ENCODE measurements at regions not wholly inside any gene's neighbourhood (a gene's known extent, or its start where the extent isn't known, plus 50 kb on each side); places are given as distances from the start of the nearest gene placed in this dataset.
A peak's percentile ranks its signal among the peaks of the same experiment; 100 is the strongest.

DNA sequence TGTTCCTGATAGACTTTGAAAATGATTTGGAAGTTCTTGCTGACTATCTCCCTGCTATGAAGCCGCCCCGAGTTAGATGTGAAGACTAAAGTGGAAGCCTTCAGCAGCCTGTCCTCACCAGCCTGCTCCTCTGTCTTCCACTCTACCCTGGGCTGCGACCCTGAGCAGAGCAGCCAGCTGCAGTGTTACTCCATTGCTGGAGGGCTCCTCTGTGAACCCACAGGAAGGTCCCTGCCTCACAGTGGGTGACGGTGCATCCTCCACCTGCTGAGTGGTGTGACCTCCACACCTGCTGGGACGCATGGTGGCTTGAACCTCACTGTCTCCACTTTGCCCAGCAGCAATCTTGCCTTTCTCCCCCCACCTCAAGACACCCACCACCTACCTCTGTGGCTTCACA, 116.4 kb downstream of the IRS2 start:
- POLR2A ChIA-PET (ENCODE audit: unreplicated experiment), result interaction anchor here (0.7 kb wide), 1 partner anchor 22 kb away, joined by 24 read pairs; no protein-coding TSS in a partner anchor
- BruUV-seq (replicated peaks), result no TSS peak
- Histone ChIP-seq H2AFZ (no peak overlapping the region; the same call in 1 of the 2 replicates), H3K4me3 (peak overlapping the region; percentile 39; the same call in 1 of the 2 replicates), H3K9me3 (ENCODE audit: insufficient read depth, low read depth) (no peaks in the 10 kb centered on the region), H3F3A (ENCODE audit: insufficient read depth, low read depth) (peaks cover 60% of the 10 kb centered on the region), H3K79me2 (ENCODE audit: low read depth) (peaks cover 5% of the 10 kb centered on the region; the same call in 1 of the 2 replicates), H4K20me1 (ENCODE audit: insufficient read depth) (no peaks in the 10 kb centered on the region), H3K36me3 (ENCODE audit: low read depth) (no peaks in the 10 kb centered on the region), H3K27me3 (ENCODE audit: insufficient read depth, low read depth) (no peaks in the 10 kb centered on the region), H3K9me2 (ENCODE audit: insufficient read depth) (no peaks in the 10 kb centered on the region), H3K4me1 (replicated peaks; ENCODE audit: insufficient read depth) (peaks cover 62% of the 10 kb centered on the region), H3K4me2 (peak overlapping the region; percentile 82), H3K27ac (peak overlapping the region; percentile 94)
- CTCF ChIA-PET, result no interaction called here
- no peak for DNase-seq
- TF ChIP-seq, protein P1, sequence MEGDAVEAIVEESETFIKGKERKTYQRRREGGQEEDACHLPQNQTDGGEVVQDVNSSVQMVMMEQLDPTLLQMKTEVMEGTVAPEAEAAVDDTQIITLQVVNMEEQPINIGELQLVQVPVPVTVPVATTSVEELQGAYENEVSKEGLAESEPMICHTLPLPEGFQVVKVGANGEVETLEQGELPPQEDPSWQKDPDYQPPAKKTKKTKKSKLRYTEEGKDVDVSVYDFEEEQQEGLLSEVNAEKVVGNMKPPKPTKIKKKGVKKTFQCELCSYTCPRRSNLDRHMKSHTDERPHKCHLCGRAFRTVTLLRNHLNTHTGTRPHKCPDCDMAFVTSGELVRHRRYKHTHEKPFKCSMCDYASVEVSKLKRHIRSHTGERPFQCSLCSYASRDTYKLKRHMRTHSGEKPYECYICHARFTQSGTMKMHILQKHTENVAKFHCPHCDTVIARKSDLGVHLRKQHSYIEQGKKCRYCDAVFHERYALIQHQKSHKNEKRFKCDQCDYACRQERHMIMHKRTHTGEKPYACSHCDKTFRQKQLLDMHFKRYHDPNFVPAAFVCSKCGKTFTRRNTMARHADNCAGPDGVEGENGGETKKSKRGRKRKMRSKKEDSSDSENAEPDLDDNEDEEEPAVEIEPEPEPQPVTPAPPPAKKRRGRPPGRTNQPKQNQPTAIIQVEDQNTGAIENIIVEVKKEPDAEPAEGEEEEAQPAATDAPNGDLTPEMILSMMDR (conservative IDR thresholded peaks at IDR 0.05), result no peak
- no peak for TF ChIP-seq EZH2 (IDR thresholded peaks at IDR 0.05; ENCODE audit: low read depth)
- intact Hi-C loops (cut with micrococcal nuclease; ENCODE audit: unreplicated experiment), result loop anchor here (5.0 to 10.0 kb wide), 2 partner anchors 345 to 398 kb away; no protein-coding TSS in a partner anchor

DNA sequence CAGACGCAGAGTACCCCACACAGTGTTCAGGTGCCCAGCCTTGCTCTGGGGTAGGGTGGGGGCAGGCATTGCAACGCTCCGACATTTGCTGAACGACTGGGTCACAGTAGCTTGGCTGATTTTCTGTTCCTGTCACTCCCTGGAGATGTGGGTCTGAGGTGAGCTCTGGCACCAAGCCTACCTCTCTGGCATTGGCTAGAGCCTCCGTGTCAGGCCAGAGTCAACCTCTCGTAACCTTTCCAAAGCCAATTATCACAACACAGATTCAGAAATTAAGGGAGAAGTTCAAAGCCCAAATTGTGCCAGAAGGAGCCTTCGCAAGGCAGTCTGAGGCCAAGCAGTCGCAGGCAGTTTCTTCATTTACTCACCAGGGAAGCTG, 117.2 kb downstream of the IRS2 start:
- ChIA-PET POLR2A (ENCODE audit: unreplicated experiment) (no interaction called here), CTCF (interaction anchor here (0.6 kb wide), 1 partner anchor 708 kb away, joined by 3 read pairs; no protein-coding TSS in a partner anchor)
- H3K9me2 ChIP-seq (ENCODE audit: insufficient read depth), result no peaks in the 10 kb centered on the region
- TF ChIP-seq EZH2 (IDR thresholded peaks at IDR 0.05; ENCODE audit: low read depth), result no peak
- TF ChIP-seq, protein P1 (conservative IDR thresholded peaks at IDR 0.05), result no peak
- no TSS peak for BruUV-seq (replicated peaks)
- peaks cover 65% of the 10 kb centered on the region for H3F3A ChIP-seq (ENCODE audit: insufficient read depth, low read depth)
- intact Hi-C loops (cut with micrococcal nuclease; ENCODE audit: unreplicated experiment), result loop anchor here (5.0 to 10.0 kb wide), 2 partner anchors 346 to 397 kb away; no protein-coding TSS in a partner anchor
- H2AFZ ChIP-seq, result peak overlapping the region; percentile 71
- H3K79me2 ChIP-seq (ENCODE audit: low read depth), result peaks cover 5% of the 10 kb centered on the region; the same call in 1 of the 2 replicates
- DNase-seq, result peak in 1 of 2 experiments; percentile 93
- H3K4me3 ChIP-seq, result peak overlapping the region; percentile 39; the same call in 1 of the 2 replicates
- peaks cover 66% of the 10 kb centered on the region for H3K4me1 ChIP-seq (replicated peaks; ENCODE audit: insufficient read depth)
- no peaks in the 10 kb centered on the region for H3K36me3 ChIP-seq (ENCODE audit: low read depth)
- no peaks in the 10 kb centered on the region for H4K20me1 ChIP-seq (ENCODE audit: insufficient read depth)
- H3K4me2 ChIP-seq, result peak overlapping the region; percentile 82
- no peaks in the 10 kb centered on the region for H3K27me3 ChIP-seq (ENCODE audit: insufficient read depth, low read depth)
- H3K27ac ChIP-seq, result peak overlapping the region; percentile 94
- no peaks in the 10 kb centered on the region for H3K9me3 ChIP-seq (ENCODE audit: insufficient read depth, low read depth)

DNA sequence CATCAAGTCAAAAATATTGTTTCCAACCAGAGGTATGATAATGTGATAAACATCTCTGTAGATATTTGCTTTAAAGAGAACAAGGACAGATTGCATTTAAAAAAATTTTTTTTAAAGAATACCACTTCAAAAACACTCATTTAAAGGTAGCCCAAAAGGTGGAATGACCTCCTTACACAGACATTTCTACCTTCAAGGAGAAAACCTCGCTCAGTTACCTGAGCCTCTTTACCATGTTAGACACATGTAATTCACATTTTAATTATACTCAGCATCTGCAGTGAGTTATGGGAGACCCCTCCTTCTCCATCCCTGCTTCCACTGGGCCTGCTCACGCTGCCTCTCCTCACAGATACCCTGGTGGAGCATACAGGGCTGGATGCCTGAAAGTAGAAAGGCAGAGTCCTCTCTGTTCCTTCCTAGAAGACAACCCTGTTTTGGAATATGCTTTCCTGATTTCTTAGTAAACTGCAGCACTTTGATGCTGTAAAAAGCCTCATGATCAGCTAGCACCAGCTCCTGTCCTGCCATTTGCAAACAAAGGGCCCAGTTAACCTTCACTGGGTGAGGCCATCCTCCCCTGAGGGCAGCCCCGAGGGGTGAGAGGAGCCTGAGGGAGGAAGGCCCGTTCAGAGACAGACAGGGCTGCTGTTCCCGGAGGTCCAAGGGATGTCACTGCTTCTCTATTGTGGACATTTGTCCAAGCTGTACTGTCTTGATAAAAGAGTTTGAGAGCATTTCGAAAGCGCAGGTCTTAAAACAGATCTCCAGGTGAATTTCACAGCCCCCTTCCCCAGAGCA, 117.8 kb downstream of the IRS2 start:
- Histone ChIP-seq H2AFZ (peak overlapping the region; percentile 71), H3K79me2 (ENCODE audit: low read depth) (peaks cover 5% of the 10 kb centered on the region; the same call in 1 of the 2 replicates), H3F3A (ENCODE audit: insufficient read depth, low read depth) (peaks cover 65% of the 10 kb centered on the region), H3K4me2 (peak overlapping the region; percentile 82), H3K27me3 (ENCODE audit: insufficient read depth, low read depth) (no peaks in the 10 kb centered on the region), H3K4me1 (replicated peaks; ENCODE audit: insufficient read depth) (peaks cover 66% of the 10 kb centered on the region), H3K27ac (peak overlapping the region; percentile 94), H3K9me3 (ENCODE audit: insufficient read depth, low read depth) (no peaks in the 10 kb centered on the region), H4K20me1 (ENCODE audit: insufficient read depth) (no peaks in the 10 kb centered on the region), H3K36me3 (ENCODE audit: low read depth) (no peaks in the 10 kb centered on the region), H3K4me3 (peak overlapping the region; percentile 39; the same call in 1 of the 2 replicates), H3K9me2 (ENCODE audit: insufficient read depth) (no peaks in the 10 kb centered on the region)
- no peak for TF ChIP-seq EZH2 (IDR thresholded peaks at IDR 0.05; ENCODE audit: low read depth)
- TF ChIP-seq, protein P1 (conservative IDR thresholded peaks at IDR 0.05), result no peak
- no TSS peak for BruUV-seq (replicated peaks)
- intact Hi-C loops (cut with micrococcal nuclease; ENCODE audit: unreplicated experiment), result loop anchor here (5.0 to 10.0 kb wide), 2 partner anchors 346 to 396 kb away; no protein-coding TSS in a partner anchor
- DNase-seq, result no peak
- POLR2A ChIA-PET (ENCODE audit: unreplicated experiment), result interaction anchor here (0.7 kb wide), 1 partner anchor 30 kb away, joined by 9 read pairs; no protein-coding TSS in a partner anchor
- CTCF ChIA-PET, result interaction anchor here (0.6 kb wide), 1 partner anchor 707 kb away, joined by 3 read pairs; no protein-coding TSS in a partner anchor
